HFF-Myc (cell line): ENCODE measurements at regions not wholly inside any gene's neighbourhood (a gene's known extent, or its start where the extent isn't known, plus 50 kb on each side); places are given as distances from the start of the nearest gene placed in this dataset.
A peak's percentile ranks its signal among the peaks of the same experiment; 100 is the strongest.

Experiments used
- DNase-seq: peaks from one replicate; pipeline ENCODE4 v3.0.0-alpha.2; 2011; ENCODE audit warnings: low read depth; ENCODE audit errors: extremely low read depth
- H3K4me3 ChIP-seq: replicated peaks from 2 replicates; pipeline ENCODE4 v1.5.1; 2011; ENCODE audit warnings: low read depth, mild to moderate bottlenecking, control low read depth, low read length
- TF ChIP-seq, protein P1 (sequence below): IDR thresholded peaks from 2 replicates; pipeline ENCODE4 v1.5.1; 2012; ENCODE audit warnings: mild to moderate bottlenecking, low read depth, low read length, control low read depth; ENCODE audit errors: missing control alignments

DNA sequence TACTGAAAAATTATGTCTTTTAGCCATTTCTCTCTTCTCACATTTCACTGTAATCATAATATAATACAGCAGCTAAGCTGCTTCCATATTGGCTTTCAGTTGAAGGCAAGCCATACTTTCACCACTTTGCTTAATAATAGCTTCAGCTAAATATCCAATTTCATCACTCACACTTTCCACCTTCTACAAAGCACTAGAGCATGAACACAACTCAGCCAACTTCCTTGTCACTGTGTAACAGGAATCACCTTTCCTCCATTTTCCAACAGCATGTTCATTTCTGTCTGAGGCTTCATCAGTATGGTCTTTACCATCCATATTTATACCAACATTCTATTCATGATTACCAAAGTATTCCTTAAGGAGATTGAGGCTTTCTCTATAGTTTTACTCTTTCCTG is 219.8 kb upstream of the CTSO start:
- TF ChIP-seq, protein P1, sequence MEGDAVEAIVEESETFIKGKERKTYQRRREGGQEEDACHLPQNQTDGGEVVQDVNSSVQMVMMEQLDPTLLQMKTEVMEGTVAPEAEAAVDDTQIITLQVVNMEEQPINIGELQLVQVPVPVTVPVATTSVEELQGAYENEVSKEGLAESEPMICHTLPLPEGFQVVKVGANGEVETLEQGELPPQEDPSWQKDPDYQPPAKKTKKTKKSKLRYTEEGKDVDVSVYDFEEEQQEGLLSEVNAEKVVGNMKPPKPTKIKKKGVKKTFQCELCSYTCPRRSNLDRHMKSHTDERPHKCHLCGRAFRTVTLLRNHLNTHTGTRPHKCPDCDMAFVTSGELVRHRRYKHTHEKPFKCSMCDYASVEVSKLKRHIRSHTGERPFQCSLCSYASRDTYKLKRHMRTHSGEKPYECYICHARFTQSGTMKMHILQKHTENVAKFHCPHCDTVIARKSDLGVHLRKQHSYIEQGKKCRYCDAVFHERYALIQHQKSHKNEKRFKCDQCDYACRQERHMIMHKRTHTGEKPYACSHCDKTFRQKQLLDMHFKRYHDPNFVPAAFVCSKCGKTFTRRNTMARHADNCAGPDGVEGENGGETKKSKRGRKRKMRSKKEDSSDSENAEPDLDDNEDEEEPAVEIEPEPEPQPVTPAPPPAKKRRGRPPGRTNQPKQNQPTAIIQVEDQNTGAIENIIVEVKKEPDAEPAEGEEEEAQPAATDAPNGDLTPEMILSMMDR = no peak
- no peak overlapping the region for H3K4me3 ChIP-seq
- no peak for DNase-seq

GRCh38 chr4:156169861-156170260 is 216.2 kb upstream of the CTSO start:
- no peak overlapping the region for H3K4me3 ChIP-seq
- DNase-seq = no peak
- TF ChIP-seq, protein P1 = no peak

DNA sequence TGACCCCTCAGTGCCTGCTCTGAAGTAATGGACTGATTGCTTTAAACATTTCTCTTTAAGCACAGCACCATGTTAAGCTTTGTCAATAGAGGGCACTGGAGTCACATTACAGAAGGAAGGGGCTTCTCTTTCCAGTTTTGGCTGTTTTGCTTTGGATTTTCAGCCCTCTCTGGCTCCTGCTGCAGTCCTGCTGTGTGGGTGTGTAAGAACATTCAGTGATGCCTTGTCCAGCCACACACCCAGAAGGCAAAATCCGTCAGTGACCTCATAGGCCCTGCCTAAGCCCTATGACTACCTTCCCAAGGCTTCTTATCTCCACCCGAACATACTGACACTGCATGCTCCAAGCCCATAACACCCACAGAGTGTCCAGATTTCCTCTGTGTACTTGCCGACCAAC is 215.3 kb upstream of the CTSO start:
- H3K4me3 ChIP-seq = no peak overlapping the region
- peak; percentile 56 for DNase-seq
- TF ChIP-seq, protein P1 = peak; percentile 64

DNA sequence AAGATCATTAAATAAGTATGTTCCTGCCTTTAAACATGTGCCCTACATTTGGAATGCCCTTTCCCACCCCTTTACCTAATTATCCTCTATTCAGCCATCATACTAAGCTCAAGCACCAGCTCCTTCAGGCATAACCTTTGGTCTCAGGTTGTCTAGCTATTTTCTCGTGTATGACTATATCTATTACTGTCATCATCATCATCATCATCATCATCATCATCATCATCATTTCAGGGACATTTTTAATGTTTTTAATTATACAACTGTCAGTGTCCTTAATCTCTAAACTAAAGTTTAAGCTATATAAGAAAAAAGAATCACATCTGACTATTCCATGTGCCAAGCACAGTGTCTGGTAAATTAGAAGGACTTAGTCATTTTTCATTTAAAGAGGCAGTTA is 214.6 kb upstream of the CTSO start:
- H3K4me3 ChIP-seq = no peak overlapping the region

DNA sequence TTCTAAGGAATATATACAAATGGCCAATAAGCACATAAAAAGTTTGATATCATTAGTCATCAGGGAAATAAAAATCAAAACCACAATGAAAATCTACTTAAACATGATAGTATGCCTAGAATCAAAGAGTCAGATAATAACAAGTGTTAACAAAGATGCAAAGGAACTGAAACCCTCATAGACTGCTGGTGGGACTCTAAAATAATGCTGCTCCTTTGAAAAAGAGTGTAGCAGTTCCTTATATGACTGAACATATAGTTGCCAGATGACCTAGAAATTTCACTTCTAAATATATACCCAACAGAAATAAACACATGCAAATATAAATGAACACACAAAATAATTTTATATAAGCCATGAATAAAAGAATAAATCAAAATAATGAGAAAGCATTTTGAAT is 205.1 kb upstream of the CTSO start:
- DNase-seq = no peak

More for the DNA sequence above, 214.6 kb upstream of the CTSO start:
- DNase-seq = no peak
- TF ChIP-seq, protein P1 = no peak

DNA sequence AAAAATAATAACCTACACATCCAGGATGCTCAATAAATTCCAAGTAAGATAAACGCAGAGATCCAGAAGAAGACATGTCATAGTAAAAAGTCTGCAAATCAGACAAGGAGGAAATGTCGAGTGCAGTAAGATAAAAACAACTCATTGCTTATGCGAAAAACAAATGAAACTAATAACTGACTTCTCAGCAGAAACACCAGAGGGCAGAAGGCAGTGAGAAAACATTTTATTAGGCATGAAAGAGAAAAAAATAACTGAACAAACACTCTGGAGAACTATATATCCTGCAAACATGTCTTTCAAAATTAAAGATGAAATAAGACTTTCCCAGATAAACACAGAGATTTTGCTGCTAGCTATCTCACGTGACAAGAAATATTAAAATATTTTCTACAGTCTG is 201.3 kb upstream of the CTSO start:
- no peak for DNase-seq
- no peak overlapping the region for H3K4me3 ChIP-seq
- TF ChIP-seq, protein P1 = no peak

More for the DNA sequence above, 205.1 kb upstream of the CTSO start:
- no peak overlapping the region for H3K4me3 ChIP-seq
- TF ChIP-seq, protein P1 = no peak

DNA sequence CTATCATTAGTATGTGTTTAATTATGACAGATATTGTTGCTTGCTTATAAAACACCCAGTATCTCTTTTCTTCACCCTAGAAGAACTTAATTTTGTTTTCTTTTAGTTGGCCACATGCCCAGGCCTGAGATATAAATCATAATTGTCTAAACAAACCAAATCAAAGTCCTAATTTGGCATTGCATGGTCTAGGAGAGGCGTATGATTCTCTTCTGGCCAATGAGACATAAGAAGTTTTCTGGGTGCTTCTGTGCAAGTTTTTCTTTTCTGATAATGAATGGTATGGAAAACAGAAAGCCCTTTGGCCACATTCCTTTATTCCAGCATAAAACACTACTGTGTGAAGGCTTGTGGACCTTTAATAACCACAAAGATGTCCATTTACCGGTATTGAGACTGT is 192.9 kb upstream of the CTSO start:
- DNase-seq = no peak
- TF ChIP-seq, protein P1 = no peak
- no peak overlapping the region for H3K4me3 ChIP-seq
